T follicular helper cell (primary cell): ENCODE measurements at regions not wholly inside any gene's neighbourhood (a gene's known extent, or its start where the extent isn't known, plus 50 kb on each side); places are given as distances from the start of the nearest gene placed in this dataset.
"Not testable (repeated sequence)": the region's sequence is repeated elsewhere in the genome, so short reads cannot be mapped to it uniquely, and the experiment has no call there.

Experiments used
- DNase-seq: peaks from one replicate; pipeline ENCODE4 v3.0.0-alpha.2; 2020; ENCODE audit warnings: low read depth

- no peak for DNase-seq
These were observed 674.3 kb downstream of the IRS1 start for GRCh38 chr2:226125176-226125883.

GRCh38 chr2:226124548-226125011 lies 675.0 kb downstream of the IRS1 start:
- no peak for DNase-seq

- no peak for DNase-seq
These were observed 676.3 kb downstream of the IRS1 start for GRCh38 chr2:226123300-226123699.

- no peak for DNase-seq
These were observed 677.6 kb downstream of the IRS1 start for GRCh38 chr2:226122041-226122440.

- no peak for DNase-seq
These were observed 678.4 kb downstream of the IRS1 start for GRCh38 chr2:226121046-226121738.

GRCh38 chr2:226118471-226119429 lies 680.9 kb downstream of the IRS1 start:
- no peak for DNase-seq

- DNase-seq: no peak
These were observed 682.0 kb downstream of the IRS1 start for GRCh38 chr2:226117510-226118065.

- DNase-seq: no peak
These were observed 683.3 kb downstream of the IRS1 start for GRCh38 chr2:226116346-226116745.

- no peak for DNase-seq
These were observed 683.8 kb downstream of the IRS1 start for GRCh38 chr2:226115832-226116200.

GRCh38 chr2:226115102-226115831 lies 684.4 kb downstream of the IRS1 start:
- no peak for DNase-seq

- DNase-seq: no peak
These were observed 685.2 kb downstream of the IRS1 start for GRCh38 chr2:226114436-226114835.

- DNase-seq: no peak
These were observed 699.6 kb downstream of the NYAP2 start for GRCh38 chr2:226098861-226099745.

GRCh38 chr2:226095058-226095457 lies 695.5 kb downstream of the NYAP2 start:
- DNase-seq: no peak

GRCh38 chr2:226093364-226093763 lies 693.9 kb downstream of the NYAP2 start:
- no peak for DNase-seq

GRCh38 chr2:226088366-226088674 lies 688.8 kb downstream of the NYAP2 start:
- no peak for DNase-seq

- DNase-seq: no peak
These were observed 688.2 kb downstream of the NYAP2 start for GRCh38 chr2:226087505-226088365.

- no peak for DNase-seq
These were observed 687.5 kb downstream of the NYAP2 start for GRCh38 chr2:226087051-226087450.

- DNase-seq: no peak
These were observed 686.7 kb downstream of the NYAP2 start for GRCh38 chr2:226086190-226086589.

- not testable (repeated sequence) for DNase-seq
These were observed 685.9 kb downstream of the NYAP2 start for GRCh38 chr2:226085425-226085824.

GRCh38 chr2:226080334-226080733 lies 680.8 kb downstream of the NYAP2 start:
- no peak for DNase-seq
